SK-N-SH treated with all-trans-retinoic acid at 6 μM for 48 hours (cell line): ENCODE measurements at regions not wholly inside any gene's neighbourhood (a gene's known extent, or its start where the extent isn't known, plus 50 kb on each side); places are given as distances from the start of the nearest gene placed in this dataset.

Source experiments
- ARNTL ChIP-seq: fragments of 450-650 bp; formaldehyde crosslinking; IDR thresholded peaks from 2 replicates; pipeline ENCODE4 v1.5.0; 2020; ENCODE audit warnings: low read depth, mild to moderate bottlenecking, moderate library complexity, borderline replicate concordance
- CREB5 ChIP-seq: fragments of 250-450 bp; sonication (Bioruptor Pico); IDR thresholded peaks from 2 replicates; pipeline ENCODE4 v1.5.1; 2020; ENCODE audit warnings: low read depth, mild to moderate bottlenecking, moderate library complexity
- CSDC2 ChIP-seq: fragments of 250-450 bp; sonication (Bioruptor Pico); IDR thresholded peaks from 2 replicates; pipeline ENCODE4 v1.5.0; 2020; ENCODE audit warnings: mild to moderate bottlenecking, moderate library complexity
- GLIS3 ChIP-seq: fragments of 250-450 bp; sonication (Bioruptor Pico); IDR thresholded peaks from 2 replicates; pipeline ENCODE4 v1.5.0; 2020; ENCODE audit warnings: mild to moderate bottlenecking, moderate library complexity
- RARB ChIP-seq: fragments of 250-450 bp; sonication (Bioruptor Pico); IDR thresholded peaks from 2 replicates; pipeline ENCODE4 v1.8.0; 2021; ENCODE audit warnings: mild to moderate bottlenecking, moderate library complexity
- SNAI2 ChIP-seq: fragments of 250-450 bp; sonication (Bioruptor Pico); IDR thresholded peaks from 2 replicates; pipeline ENCODE4 v1.5.0; 2020; ENCODE audit warnings: mild to moderate bottlenecking, moderate library complexity
- TCF4 ChIP-seq: fragments of 250-450 bp; sonication (Bioruptor Pico); IDR thresholded peaks from 2 replicates; pipeline ENCODE4 v1.8.0; 2021; ENCODE audit warnings: mild to moderate bottlenecking, moderate library complexity, borderline replicate concordance
- ZC3H10 ChIP-seq: fragments of 250-450 bp; sonication (Bioruptor Pico); IDR thresholded peaks from 2 replicates; pipeline ENCODE4 v1.5.1; 2021; ENCODE audit warnings: mild to moderate bottlenecking, moderate library complexity
- ZFP3 ChIP-seq: fragments of 250-450 bp; sonication (Bioruptor Pico); IDR thresholded peaks from 2 replicates; pipeline ENCODE4 v1.5.0; 2020; ENCODE audit warnings: mild to moderate bottlenecking, moderate library complexity
- ZFP30 ChIP-seq: fragments of 450-650 bp; formaldehyde crosslinking; IDR thresholded peaks from 2 replicates; pipeline ENCODE4 v1.5.0; 2022; ENCODE audit warnings: mild to moderate bottlenecking, moderate library complexity
- ZNF8 ChIP-seq: fragments of 450-650 bp; formaldehyde crosslinking; IDR thresholded peaks from 2 replicates; pipeline ENCODE4 v1.5.0; 2020; ENCODE audit warnings: mild to moderate bottlenecking, moderate library complexity
- TF ChIP-seq, protein P1 (sequence below): fragments of 250-450 bp; sonication (Bioruptor Pico); IDR thresholded peaks from 2 replicates; pipeline ENCODE4 v1.8.0; 2020; ENCODE audit warnings: mild to moderate bottlenecking, moderate library complexity, borderline replicate concordance

DNA sequence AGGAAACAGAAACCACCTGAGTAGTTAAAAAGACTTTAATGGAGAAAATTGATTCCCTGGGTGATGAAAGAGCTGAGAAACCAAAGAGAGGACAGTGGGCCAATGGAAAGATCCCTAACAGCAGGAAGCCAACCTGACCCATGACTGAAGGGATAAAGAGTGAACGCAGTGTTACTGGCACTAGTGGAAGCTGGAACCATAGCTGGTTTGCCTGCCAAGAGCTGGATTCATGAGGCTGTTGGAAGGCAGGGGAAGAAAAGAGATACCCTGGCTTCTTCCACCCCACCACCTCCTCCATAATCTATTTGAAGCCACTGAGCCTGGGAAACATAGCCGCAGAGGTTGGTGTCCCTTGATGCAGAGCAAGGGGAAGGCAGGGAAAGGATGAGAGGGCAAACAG, 125.5 kb upstream of the PRKD1 start:
- TF ChIP-seq CREB5 (CRISPR knock-in tag), result no peak
- no peak for TF ChIP-seq CSDC2 (CRISPR knock-in tag)
- TF ChIP-seq, protein P1, sequence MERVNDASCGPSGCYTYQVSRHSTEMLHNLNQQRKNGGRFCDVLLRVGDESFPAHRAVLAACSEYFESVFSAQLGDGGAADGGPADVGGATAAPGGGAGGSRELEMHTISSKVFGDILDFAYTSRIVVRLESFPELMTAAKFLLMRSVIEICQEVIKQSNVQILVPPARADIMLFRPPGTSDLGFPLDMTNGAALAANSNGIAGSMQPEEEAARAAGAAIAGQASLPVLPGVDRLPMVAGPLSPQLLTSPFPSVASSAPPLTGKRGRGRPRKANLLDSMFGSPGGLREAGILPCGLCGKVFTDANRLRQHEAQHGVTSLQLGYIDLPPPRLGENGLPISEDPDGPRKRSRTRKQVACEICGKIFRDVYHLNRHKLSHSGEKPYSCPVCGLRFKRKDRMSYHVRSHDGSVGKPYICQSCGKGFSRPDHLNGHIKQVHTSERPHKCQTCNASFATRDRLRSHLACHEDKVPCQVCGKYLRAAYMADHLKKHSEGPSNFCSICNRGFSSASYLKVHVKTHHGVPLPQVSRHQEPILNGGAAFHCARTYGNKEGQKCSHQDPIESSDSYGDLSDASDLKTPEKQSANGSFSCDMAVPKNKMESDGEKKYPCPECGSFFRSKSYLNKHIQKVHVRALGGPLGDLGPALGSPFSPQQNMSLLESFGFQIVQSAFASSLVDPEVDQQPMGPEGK (CRISPR knock-in tag), result no peak
- no peak for TF ChIP-seq ZFP3 (CRISPR knock-in tag)
- no peak for TF ChIP-seq ARNTL (CRISPR knock-in tag)
- no peak for TF ChIP-seq ZC3H10 (CRISPR knock-in tag)
- no peak for TF ChIP-seq ZFP30 (CRISPR knock-in tag)
- no peak for TF ChIP-seq ZNF8 (CRISPR knock-in tag)
- no peak for TF ChIP-seq GLIS3 (CRISPR knock-in tag)
- TF ChIP-seq TCF4 (CRISPR knock-in tag), result no peak
- no peak for TF ChIP-seq RARB (CRISPR knock-in tag)
- TF ChIP-seq SNAI2 (CRISPR knock-in tag), result no peak
